ENCODE measurements at regions not wholly inside any gene's neighbourhood (a gene's known extent, or its start where the extent isn't known, plus 50 kb on each side); places are given as distances from the start of the nearest gene placed in this dataset.

DNA sequence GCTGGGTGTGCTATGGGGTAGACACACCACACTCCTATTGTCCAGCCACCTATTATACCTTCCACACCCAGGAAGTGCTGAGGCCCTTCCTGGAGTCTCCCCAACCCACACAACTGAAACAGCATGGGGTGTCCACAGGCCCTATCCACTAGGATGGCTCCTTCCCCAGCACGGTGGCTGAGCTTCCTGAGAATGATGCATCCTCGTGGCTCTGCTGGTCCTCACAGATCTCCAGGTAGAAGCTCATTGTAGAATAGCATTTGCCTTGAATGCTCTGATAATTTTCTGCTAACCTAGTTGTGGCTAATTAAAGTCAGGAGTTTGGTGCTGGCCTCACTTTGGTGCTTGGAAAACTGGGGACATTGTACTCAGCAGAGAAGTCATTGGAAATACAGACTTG lies 182.6 kb downstream of the ANKRD30B start:
- WGBS, 2 donors = 83 to 86% methylated on average over 2 of the region's 2 CpGs
- peaks cover 0 to 17% (median under 1%) of the 10 kb centered on the region in 4 donors for H3K9me3 ChIP-seq (ENCODE audit: control insufficient read depth in 4 of 4, insufficient read depth in 3 of 4, low read length in 3 of 4)
- DNase-seq (no peak), ATAC-seq (ENCODE audit: insufficient read depth, low FRiP score) (no peak)
- H3K36me3 ChIP-seq (ENCODE audit: control insufficient read depth in 4 of 4, insufficient read depth in 4 of 4, low read length in 4 of 4) = no peaks in the 10 kb centered on the region
- no peak overlapping the region for H3K4me3 ChIP-seq
- H3K9ac ChIP-seq (ENCODE audit: insufficient read depth in 1 of 2, low read length in 2 of 2) = no peak overlapping the region
- no peaks in the 10 kb centered on the region for H3K4me1 ChIP-seq (ENCODE audit: control insufficient read depth in 5 of 5, insufficient read depth in 5 of 5, low read length in 5 of 5)
- TF ChIP-seq CTCF (IDR thresholded peaks at IDR 0.05; ENCODE audit: control extremely low read depth, extremely low read depth) = no peak
- H3K27ac ChIP-seq (ENCODE audit: low read depth in 1 of 2, low read length in 1 of 2) = no peak overlapping the region
- no peaks in the 10 kb centered on the region for H3K27me3 ChIP-seq (ENCODE audit: control insufficient read depth in 3 of 3, insufficient read depth in 3 of 3, low read length in 2 of 3)

DNA sequence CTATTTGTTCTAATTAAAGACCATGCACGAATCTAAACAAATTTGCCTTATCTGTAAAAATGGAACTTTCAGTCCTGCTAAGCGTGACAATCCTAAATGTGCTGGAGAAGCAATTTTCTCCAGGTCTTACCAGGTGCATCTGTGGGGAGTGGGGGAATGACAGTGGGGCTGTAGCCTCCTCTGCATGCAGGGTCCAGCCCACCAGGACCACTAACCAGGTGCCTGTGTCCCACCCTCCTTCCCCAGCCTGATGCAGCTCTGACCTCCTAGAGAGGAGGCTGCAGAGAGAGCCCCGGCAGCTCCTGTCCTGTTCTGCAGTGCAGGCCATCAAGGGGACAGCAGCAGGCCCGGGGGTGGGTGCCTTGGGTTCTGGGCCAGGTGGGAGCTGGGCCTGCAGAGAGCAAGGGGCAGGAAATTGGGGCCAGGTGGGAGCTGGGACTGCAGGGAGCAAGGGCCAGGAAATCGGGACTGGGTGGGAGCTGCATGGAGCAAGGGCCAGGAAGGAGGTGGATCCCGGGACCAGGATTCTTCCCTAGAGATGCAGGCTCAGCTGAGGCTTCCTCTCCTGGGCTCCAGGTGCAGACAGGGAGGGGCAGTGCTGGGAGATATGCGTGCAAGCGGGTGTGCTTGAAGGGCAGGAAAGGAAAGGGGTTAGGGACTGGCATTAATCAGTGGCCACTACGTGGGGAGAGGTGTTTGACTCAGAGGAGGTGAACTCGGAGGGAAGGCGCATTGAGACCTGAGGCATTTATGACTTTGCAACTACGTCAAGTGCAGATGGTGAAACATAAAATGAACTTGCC lies 185.3 kb downstream of the ANKRD30B start:
- 74 to 81% methylated on average over 12 of the region's 12 CpGs for WGBS, 2 donors
- Histone ChIP-seq H3K27me3 (ENCODE audit: control insufficient read depth in 3 of 3, insufficient read depth in 3 of 3, low read length in 2 of 3) (no peaks in the 10 kb centered on the region), H3K9me3 (ENCODE audit: control insufficient read depth in 4 of 4, insufficient read depth in 3 of 4, low read length in 3 of 4) (peaks cover 0 to 20% (median under 1%) of the 10 kb centered on the region in 4 donors), H3K36me3 (ENCODE audit: control insufficient read depth in 4 of 4, insufficient read depth in 4 of 4, low read length in 4 of 4) (no peaks in the 10 kb centered on the region), H3K4me1 (ENCODE audit: control insufficient read depth in 5 of 5, insufficient read depth in 5 of 5, low read length in 5 of 5) (no peaks in the 10 kb centered on the region), H3K9ac (ENCODE audit: insufficient read depth in 1 of 2, low read length in 2 of 2) (no peak overlapping the region), H3K4me3 (no peak overlapping the region), H3K27ac (ENCODE audit: low read depth in 1 of 2, low read length in 1 of 2) (no peak overlapping the region)
- DNase-seq = no peak
- no peak for ATAC-seq (ENCODE audit: insufficient read depth, low FRiP score)
- TF ChIP-seq CTCF (IDR thresholded peaks at IDR 0.05; ENCODE audit: control extremely low read depth, extremely low read depth) = no peak

DNA sequence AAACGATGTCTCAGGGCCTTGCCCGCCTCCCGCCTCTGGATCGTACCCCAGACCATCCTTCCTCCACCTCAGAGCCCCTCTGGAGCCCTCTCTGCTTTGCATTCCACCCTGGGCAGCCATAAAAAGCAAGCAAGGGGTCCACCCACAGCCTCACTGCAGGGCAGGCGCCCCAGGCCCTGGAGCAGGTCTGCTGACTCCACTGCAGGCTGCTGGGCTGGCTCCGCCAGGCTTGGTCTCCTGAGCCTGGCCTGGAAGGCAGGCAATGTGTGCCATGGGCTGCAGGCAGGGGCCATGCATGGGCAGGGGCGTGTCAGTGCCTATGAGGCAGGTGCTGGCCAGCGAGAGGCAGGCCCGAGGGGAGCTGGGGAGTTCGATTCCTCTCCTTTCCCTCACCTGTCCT lies 186.0 kb downstream of the ANKRD30B start:
- WGBS, 2 donors = 71 to 84% methylated on average over 10 of the region's 10 CpGs
- no peak for TF ChIP-seq CTCF (IDR thresholded peaks at IDR 0.05; ENCODE audit: control extremely low read depth, extremely low read depth)
- Histone ChIP-seq H3K27me3 (ENCODE audit: control insufficient read depth in 3 of 3, insufficient read depth in 3 of 3, low read length in 2 of 3) (no peaks in the 10 kb centered on the region), H3K36me3 (ENCODE audit: control insufficient read depth in 4 of 4, insufficient read depth in 4 of 4, low read length in 4 of 4) (no peaks in the 10 kb centered on the region), H3K27ac (ENCODE audit: low read depth in 1 of 2, low read length in 1 of 2) (no peak overlapping the region), H3K9me3 (ENCODE audit: control insufficient read depth in 4 of 4, insufficient read depth in 3 of 4, low read length in 3 of 4) (peaks cover 0 to 18% (median under 1%) of the 10 kb centered on the region in 4 donors), H3K4me1 (ENCODE audit: control insufficient read depth in 5 of 5, insufficient read depth in 5 of 5, low read length in 5 of 5) (no peaks in the 10 kb centered on the region), H3K9ac (ENCODE audit: insufficient read depth in 1 of 2, low read length in 2 of 2) (no peak overlapping the region), H3K4me3 (no peak overlapping the region)
- ATAC-seq (ENCODE audit: insufficient read depth, low FRiP score) (no peak), DNase-seq (no peak)

All from lung (tissue), 11 donors.